GM21515 (cell line): ENCODE measurements at regions not wholly inside any gene's neighbourhood (a gene's known extent, or its start where the extent isn't known, plus 50 kb on each side); places are given as distances from the start of the nearest gene placed in this dataset.

ENCODE experiments used
- ATAC-seq: cut with Tn5 transposase; IDR thresholded peaks from one replicate; pipeline ENCODE4 v1.9.1; 2021; ENCODE audit not compliant: unreplicated experiment

DNA sequence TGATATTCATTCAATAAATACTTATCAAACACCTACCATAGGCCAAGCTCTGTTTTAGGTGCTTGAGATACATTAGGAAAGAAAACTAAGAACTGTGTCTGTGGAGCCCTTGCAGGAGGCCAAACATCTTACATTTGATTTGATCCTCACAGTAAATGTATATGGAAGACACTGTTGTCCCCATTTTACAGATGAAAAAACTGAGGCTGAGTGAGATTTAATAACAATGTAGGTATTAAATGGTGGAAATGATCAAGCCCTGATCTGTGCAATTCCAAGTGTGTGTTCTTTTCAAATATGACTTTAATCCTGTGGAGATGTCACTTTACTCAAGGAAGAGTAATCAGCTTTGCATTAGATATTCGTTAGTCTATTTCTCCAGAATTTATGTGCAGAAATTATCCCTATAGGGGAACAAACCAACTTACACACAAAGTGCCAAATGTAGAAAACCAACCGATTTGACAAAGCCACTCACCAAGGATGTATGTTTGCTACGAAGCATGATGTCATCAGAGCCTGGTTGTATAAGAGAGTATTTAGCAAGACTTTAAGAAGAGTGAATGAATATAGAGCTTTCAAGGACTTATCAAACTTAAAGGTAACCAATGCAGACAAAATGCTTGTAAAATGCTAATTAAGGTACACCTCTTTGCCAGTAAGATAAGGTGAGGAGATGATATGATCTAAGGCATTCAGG, 153.9 kb upstream of the NFIB start:
- ATAC-seq, result no peak

DNA sequence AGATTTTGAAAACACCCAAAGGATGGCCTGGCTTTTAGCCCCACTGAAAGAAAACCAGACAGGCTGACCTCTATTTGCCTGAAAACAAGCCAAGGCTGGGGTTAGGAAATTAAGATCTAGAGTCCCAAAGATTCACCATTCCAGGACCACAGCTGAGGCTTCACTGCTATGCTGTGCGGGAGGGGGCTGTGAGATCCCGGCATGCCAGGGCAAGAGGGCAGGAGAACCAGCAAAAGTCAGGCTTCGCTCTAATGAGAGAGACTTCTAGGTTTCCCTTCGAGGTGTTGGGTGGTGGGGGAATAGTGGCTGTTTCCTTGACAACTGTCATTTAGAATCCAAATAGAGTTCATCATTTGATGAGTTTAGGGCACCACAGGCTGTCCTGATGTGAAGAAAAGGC, 152.9 kb upstream of the NFIB start:
- no peak for ATAC-seq

DNA sequence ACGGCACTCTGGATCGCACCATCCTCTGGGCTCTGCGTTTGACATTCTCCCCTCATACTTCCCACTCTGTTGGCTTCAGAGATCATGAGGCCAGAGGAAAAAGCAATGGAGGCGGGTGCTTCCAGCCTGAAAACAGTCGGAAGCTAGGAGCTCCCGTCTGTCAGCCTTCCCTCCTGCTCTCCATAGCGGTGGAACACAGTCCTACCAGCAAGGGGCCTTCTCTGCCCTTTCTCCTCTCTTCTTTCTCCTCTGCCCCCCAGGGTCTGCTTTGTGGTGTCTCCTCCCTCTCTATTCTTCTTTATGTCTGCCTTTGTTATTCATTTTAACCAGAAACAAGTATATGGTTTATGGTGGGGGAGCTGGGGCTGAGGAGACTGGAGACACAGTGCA, 152.5 kb upstream of the NFIB start:
- no peak for ATAC-seq

DNA sequence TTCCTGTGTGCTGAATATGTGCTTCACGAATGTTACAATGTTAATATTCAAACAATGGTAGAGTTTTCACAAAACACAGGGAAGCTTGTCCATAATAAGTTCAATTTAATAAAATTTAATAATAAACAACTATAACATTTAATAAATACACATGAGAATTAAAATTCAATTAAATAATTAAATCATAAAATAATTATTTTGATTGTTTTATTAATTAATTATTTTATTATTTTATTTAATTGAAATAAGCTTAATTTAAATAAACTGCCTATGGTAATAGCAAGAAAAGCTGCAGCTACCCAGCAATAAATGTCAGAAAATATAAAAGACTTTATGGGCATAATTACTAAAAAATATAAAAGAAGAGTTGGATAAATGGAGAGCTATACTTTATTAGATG, 149.0 kb upstream of the NFIB start:
- ATAC-seq, result no peak

DNA sequence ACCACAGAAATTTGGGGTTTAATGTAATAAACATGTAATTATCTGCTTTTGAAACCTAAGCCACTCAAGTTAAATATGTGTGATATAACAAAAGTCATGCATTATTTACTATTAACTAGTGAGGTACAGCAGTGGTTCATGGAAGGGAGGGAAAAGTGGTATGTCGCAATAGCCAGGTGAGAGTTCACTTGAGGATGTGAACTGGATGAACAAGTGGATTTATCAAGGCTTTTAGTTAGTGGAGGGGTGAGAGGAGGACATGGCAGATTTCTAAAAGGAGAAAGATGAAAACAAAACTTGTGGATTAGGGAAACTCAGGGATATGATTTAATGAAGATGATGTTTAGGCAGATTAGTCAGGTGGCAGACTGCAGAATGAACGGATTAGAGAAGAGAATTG, 141.3 kb upstream of the NFIB start:
- ATAC-seq, result no peak

DNA sequence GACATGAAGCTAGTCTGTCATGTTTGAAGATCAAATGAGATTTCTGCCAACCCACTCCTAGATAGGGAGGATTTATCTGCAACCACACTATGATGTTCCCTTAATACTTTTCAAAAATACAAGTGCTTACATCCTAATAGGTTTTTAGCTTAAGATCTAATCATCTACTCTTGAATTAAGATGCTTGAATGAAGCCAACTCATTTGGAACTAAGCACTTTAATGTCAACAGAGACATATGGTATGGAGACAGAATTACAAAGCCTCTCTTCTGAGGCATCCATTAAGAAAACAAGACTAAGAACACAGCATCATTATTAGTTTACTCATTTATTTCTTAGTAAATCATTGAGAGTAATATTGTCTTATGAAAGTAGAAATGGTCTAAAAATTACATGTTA, 139.3 kb upstream of the NFIB start:
- ATAC-seq, result no peak

DNA sequence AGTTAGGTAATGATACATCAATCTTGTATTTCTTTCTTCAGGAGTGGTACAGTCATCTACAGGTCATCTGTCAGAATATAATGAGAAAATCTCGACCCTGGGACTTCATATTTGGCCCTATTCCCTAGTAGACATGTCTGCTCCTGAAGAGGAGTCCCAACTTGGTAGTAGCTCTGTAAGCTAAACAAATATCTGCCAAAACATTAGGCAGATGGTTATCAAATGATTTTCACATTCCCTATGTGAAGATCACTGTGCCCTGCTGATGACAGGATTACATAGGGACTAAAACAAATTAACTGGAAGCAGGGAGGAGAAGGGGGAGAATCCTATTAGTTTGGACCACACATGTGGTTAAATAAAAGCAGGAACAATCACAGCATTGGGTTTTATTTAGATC, 138.6 kb upstream of the NFIB start:
- ATAC-seq, result no peak

DNA sequence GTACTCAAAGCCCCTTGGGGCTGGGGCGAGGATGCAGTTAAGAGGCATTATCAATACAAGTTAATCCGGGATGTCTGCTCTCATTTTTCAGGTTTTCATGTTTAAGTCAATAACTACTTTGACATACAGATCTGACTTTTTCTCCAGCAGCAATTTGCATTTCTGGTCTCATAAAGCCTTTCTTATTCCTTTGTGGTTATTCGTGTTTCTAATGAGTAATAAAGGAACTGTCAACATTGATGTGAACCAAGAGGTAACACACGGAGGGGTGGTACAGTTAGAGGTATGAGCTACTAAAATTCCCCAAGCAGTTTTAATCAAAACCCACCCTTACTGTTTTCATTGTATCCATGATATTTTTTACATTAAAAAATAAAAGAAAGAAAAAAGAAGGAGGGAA, 138.0 kb upstream of the NFIB start:
- ATAC-seq, result peak; percentile 89

DNA sequence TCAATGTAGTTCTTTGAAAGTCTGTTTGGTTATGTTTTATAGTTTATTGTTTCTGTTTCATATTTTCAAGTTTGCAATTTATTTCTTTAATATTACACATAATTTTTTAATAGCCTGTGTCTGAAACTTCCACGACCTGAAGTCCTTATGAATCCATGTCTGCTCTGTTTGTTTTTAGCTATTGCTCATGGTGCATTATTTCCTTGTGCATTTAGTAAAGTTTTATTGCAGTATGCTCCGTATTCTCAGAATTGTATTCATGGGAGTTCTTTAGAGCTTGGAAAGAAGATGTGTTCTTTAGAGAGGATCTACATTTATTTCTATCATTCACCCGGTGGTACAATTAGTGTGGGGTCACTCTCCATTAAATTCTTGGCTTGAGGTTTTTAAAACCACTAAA, 133.2 kb upstream of the NFIB start:
- ATAC-seq, result no peak

DNA sequence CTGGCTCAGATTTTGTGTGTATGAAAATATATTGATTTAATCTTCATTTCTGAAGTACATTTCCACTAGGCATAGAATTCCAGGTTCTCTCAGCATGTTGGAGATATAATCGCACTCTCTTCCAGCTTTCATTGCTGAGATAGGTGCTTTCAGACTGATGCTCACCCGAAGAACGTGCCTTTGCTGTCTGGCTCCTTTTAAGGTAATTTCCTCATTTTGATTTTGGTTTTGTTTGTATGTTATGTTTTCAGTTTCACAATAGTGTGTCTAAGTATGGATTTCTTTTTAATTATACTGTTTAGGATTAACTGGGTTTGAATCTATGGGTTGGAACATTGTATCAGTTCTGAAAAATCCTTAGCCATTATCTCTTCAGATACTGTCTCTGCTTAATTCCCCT, 132.0 kb upstream of the NFIB start:
- ATAC-seq, result no peak

DNA sequence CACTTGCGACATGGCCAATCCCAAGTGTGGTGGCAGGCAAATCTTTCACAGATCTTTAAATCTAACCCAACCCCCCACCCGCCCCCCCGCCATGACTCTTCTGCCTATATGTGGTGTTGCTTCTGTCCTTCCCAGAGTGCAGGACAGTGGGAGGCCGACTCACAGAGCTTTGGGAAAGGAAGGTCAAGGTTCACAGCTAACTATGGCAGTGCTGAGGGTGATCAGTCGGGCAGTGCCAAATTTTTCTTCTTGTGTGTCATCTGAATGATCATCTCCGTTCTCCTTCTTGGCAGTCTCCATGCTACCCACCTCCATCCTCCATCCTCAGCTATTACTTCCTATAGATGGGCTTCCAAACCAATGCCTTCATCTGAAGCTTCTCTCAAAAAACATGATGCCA, 129.0 kb upstream of the NFIB start:
- no peak for ATAC-seq

DNA sequence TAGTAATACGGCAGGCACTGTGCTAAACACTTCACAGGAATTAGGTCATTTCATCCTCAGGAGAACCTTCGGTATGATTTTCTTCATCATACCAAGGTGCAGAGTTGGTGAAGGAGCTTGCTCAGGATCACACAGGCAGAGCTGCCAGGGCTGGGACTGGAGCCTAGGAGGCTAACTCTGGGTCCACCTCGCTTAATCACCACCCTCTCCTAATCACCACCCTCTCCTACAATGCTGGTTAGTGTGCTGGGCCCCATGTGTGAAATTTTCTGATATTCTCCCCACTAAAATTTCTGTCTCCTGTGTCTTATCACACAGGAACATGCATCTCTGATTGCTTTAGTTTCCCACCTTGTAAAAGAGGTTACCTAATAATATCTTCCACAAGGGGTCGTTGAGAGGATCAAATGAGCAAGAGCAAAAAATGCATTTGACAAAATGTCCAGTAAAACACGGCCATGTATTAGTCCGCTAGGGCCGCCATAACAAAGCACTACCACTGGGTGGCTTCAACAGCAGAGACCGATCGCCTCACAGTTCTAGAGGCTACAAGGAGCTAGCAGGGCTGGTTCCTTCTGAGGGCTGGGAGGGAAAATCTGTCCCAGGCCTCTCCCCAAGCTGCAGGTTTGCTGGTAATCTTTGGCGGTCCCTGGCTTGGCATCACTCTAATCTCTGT, 128.2 kb upstream of the NFIB start:
- no peak for ATAC-seq

DNA sequence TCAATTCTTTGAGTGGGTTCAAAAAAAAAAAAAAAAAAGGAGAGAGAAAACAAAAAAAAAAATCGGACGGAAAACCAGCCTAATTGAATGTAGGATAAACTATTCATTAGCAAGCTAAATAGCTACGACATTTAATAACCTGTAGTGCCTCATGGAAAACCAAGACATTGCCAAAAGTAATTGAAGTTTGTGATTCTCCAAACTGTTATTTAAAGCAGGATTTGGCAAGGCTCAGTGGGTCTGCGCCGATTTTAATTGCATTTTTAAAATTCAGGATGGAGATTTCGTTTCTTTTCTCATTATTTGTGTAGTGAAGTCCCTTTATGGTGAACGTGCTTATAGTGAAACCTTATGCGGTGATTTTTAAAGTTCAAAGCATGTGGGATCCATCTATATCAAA, 127.2 kb upstream of the NFIB start:
- no peak for ATAC-seq

DNA sequence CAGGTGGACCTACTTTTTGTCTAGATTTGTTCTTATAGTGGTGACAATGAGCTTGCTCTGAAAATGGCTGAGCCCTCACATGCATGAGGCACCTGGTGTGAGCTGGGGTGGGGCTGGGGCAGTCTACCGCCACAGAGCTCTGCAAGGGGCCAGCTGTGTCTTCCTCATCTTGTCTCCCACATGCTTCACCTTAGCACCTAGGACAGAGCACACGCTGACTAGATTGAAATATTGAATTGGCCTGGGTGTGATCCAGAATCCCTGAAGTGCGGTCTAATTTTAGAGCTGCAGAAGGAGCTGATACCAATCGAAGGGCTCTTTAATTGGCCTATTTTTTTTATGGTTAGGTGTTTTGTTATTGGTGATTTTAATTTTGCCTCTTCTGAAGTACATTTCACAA, 126.1 kb upstream of the NFIB start:
- ATAC-seq, result no peak

DNA sequence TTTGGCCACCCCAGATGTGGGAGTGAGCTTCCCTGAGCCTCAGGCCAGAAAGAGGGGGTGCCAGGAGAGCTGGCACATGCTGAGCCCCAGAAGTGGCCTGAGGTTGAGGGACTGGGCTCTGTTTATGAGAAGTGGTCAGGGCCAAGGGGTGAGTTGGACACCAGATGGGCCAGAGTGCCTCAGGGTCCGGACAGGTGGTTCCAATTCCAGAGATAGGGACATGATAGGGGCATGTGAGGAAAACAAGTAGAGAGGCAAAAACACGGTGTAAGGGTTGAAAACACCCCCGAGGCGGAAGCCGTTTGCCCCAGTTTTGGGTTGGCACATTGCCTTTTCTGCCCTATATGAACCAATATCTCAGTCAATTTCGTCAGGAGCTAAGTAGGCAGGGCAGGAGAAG, 125.6 kb upstream of the NFIB start:
- no peak for ATAC-seq

DNA sequence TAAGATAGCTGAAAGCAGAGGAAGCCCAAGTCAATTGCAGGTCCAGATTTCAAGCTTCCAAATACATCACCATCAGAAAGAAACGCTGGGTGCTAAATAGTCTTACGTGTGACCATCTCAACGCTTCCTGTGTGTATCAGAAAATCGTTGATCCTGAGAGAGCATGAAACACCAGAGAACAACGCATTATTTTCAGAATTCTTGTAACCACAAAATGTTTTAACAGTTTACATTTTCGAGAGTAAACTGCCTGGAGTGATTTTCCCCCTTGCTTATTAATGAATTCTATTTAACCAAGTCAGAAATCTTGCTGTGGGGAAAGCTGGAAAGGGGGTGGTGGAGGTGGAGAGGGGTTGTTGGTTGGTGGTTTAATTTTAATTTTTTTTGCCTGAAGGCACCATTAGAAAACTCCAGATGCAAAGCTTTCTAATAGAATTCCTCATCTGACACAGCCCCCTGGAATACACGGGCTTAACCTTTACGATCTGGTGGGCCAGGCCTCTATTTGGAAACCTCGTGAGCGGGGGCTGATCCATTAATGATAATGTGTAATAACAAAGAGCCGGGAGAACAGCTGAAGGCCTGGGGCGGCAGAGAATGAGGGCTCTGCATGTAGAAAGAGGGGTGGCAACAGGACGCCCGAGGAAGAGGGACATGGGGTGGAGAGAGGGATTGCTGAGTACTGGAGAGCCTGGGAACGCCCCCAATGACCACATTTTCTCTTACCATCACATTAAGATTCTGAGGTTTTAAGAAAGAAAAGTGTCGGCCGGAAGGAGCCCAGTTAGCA, 124.5 kb upstream of the NFIB start:
- no peak for ATAC-seq

DNA sequence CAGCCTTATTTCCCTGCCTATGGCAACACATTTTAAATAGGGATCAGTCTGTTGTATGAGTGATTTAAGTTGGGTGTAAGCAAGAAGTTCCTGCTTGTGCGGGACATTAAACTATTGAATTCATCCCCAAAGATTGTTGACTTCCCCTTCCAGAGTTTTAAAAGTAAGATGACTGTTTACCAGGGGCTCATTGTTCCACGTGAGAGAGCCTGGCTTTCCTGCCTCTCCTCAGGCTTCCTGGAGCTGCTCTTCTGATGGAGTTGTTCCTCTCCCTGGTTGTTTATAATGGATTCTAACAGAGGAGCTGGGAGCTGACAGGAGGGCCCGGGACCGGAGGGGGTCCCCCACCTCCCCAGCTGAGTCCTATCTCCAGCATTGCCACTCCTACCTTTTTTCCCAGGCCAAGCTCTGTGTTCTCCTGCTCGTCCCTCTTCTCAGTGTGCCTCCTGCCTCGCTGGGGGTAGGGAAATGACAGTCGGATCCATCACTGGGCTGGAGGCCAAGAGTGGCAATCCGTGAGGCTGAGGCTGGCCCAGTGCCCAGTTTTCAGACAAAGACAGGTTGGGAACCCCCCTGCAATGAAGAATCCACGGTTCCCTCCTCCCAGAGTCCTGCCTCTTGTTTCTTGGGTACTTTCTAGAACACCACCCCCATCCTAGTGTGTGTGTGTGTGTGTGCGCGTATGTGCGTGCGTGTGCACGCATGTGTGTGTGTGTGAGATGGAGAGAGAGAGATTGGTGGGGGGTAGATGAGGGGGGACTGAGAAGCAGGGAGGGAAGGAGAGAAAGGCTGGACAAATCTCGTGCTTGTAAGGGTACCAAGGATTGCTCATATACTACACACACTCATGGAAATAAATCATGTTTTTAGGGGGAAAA, 123.7 kb upstream of the NFIB start:
- ATAC-seq, result no peak

DNA sequence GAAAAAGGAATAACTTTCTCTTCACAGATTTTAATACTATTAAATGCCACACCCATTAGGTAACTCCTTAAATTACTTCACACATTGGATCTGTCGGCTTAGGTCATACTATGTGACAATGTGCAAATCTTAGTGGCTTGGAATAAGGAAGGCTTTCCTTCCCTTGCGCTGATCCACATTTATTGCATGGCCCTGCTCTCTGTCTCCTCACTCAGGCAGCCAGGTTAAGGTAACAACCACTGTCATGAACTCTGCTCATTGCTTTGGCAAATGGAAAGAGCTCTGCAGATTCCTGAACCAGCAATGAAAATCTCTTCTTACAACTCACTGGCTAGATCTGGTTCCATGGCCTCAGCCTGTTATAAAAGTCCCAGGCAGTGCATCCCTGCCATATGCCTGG, 121.9 kb upstream of the NFIB start:
- no peak for ATAC-seq

DNA sequence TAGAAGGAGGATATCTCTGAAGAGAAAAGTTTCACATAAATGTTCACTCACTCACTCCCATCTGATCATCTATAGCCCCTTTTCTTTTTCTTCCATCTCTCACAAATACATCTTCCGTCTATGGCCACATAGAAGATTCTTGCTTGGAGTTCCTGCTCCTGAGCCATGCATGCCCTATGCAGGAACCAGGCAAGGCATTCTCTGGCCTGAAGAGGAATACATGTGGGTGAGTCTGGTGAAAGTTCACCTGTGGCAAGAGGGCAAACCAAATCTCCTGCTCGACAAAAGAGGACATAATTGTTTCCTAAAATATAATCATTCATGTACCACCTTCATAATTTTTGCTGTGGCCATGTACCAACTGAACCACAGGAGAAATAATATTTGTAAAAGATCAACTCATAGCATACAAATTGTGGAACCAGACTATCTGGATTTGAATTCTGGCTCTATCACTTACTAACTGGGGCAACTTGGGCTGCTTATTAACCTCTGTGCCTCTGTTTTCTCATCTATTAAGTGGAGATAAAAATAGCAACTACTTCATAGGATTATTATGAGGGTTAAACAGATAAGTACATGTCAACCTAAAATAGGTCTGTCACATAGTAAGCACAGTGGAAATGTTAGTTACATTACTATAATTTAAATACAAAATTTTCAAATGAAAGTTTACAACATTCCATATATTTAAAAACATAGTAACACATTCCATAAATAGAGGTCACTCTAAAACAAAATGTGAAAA, 121.2 kb upstream of the NFIB start:
- no peak for ATAC-seq

DNA sequence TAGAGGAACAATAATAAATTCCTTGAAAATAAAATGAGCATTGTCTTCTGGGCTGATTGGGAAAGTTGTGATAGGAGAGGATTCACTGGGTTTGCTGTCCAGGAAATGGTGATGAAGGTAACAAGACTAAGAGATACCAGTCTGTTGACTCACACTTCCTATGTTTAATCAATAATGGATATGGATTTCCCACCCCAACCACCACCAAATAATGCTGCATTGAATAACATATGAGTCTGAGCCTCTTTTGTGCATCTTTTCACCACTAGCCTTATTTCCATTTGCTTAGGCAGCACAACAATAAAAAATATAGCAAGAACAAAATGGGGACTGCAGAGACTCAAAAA, 120.2 kb upstream of the NFIB start:
- no peak for ATAC-seq
